ENCODE measurements at regions not wholly inside any gene's neighbourhood (a gene's known extent, or its start where the extent isn't known, plus 50 kb on each side); places are given as distances from the start of the nearest gene placed in this dataset.

DNA sequence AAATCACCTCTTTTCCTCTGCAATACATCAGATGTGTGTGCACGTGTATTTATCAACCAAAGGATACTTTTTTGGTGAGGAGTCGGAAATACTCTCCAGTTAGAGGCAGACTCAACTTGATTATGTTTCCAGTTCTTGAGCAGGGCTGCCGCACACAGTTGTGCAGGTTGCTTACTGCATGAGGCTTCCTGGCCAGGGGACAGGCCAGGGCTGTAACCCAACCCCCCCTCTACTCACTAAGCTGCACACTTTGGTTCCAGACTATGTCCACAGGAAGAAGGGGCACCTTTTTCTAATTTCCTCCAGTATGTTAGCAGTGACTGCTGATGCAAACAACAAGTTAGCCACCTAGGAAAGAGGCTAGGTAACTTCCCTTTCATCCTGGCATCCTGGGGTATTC lies 476.9 kb upstream of the TBL1XR1 start:
- no peak overlapping the region for H3K9ac ChIP-seq (ENCODE audit: low read length)
- H3K36me3 ChIP-seq (replicated peaks; ENCODE audit: insufficient read depth, low read length), result no peaks in the 10 kb centered on the region
- no peaks in the 10 kb centered on the region for H3K27me3 ChIP-seq (replicated peaks; ENCODE audit: insufficient read depth, low read length)
- H2AFZ ChIP-seq (ENCODE audit: low read length), result no peak overlapping the region
- no peak for DNase-seq
- H3K9me3 ChIP-seq (replicated peaks; ENCODE audit: insufficient read depth, low read length), result no peaks in the 10 kb centered on the region; the same call in 1 of the 2 replicates
- H3K4me3 ChIP-seq (ENCODE audit: low read length), result no peak overlapping the region
- TF ChIP-seq EZH2 (optimal IDR thresholded peaks at IDR 0.05; ENCODE audit: low read depth, low read length) (no peak), EZH2phosphoT487 (IDR thresholded peaks at IDR 0.05; ENCODE audit: low read length) (no peak)
- TF ChIP-seq, protein P1, sequence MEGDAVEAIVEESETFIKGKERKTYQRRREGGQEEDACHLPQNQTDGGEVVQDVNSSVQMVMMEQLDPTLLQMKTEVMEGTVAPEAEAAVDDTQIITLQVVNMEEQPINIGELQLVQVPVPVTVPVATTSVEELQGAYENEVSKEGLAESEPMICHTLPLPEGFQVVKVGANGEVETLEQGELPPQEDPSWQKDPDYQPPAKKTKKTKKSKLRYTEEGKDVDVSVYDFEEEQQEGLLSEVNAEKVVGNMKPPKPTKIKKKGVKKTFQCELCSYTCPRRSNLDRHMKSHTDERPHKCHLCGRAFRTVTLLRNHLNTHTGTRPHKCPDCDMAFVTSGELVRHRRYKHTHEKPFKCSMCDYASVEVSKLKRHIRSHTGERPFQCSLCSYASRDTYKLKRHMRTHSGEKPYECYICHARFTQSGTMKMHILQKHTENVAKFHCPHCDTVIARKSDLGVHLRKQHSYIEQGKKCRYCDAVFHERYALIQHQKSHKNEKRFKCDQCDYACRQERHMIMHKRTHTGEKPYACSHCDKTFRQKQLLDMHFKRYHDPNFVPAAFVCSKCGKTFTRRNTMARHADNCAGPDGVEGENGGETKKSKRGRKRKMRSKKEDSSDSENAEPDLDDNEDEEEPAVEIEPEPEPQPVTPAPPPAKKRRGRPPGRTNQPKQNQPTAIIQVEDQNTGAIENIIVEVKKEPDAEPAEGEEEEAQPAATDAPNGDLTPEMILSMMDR (IDR thresholded peaks at IDR 0.05; ENCODE audit: low read length), result no peak
- no peaks in the 10 kb centered on the region for H3K79me2 ChIP-seq (ENCODE audit: low read length)
- H3K4me2 ChIP-seq (ENCODE audit: low read depth, low read length), result no peak overlapping the region
- no peak overlapping the region for H3K27ac ChIP-seq (ENCODE audit: low read length)
- H3F3A ChIP-seq (ENCODE audit: insufficient read depth, low read length), result no peaks in the 10 kb centered on the region
- H4K20me1 ChIP-seq (ENCODE audit: insufficient read depth, low read length), result no peaks in the 10 kb centered on the region
- H3K4me1 ChIP-seq (ENCODE audit: low read length), result no peaks in the 10 kb centered on the region
- H3K9me2 ChIP-seq (replicated peaks; ENCODE audit: insufficient read depth, low read length), result no peaks in the 10 kb centered on the region

DNA sequence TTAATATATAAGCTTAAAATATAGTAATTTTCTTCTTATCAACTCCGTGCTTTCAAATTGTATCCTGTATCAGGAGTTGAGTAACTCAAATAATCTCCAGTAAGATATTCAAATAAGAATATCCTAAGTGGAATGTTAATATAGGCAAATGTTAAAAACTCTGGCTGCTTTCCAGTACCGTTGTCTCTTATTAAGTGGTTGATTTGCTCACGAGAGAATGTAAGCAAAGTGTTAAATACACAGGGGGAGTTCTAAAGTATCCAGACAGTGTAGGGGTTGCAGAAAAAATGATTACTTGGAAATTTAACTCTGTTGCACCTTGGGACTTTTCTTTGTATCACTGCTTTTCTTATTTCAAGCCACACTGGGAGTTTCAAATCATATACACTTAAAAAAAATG lies 478.9 kb upstream of the TBL1XR1 start:
- H2AFZ ChIP-seq (ENCODE audit: low read length), result no peak overlapping the region
- H3K4me1 ChIP-seq (ENCODE audit: low read length), result peaks cover 4% of the 10 kb centered on the region; the same call in 1 of the 2 replicates
- H3K27me3 ChIP-seq (replicated peaks; ENCODE audit: insufficient read depth, low read length), result no peaks in the 10 kb centered on the region
- H3K9me3 ChIP-seq (replicated peaks; ENCODE audit: insufficient read depth, low read length), result no peaks in the 10 kb centered on the region; the same call in 1 of the 2 replicates
- no peak overlapping the region for H3K4me2 ChIP-seq (ENCODE audit: low read depth, low read length)
- no peaks in the 10 kb centered on the region for H4K20me1 ChIP-seq (ENCODE audit: insufficient read depth, low read length)
- no peak overlapping the region for H3K9ac ChIP-seq (ENCODE audit: low read length)
- no peaks in the 10 kb centered on the region for H3K9me2 ChIP-seq (replicated peaks; ENCODE audit: insufficient read depth, low read length)
- TF ChIP-seq EZH2phosphoT487 (IDR thresholded peaks at IDR 0.05; ENCODE audit: low read length), result no peak
- no peak for TF ChIP-seq EZH2 (optimal IDR thresholded peaks at IDR 0.05; ENCODE audit: low read depth, low read length)
- TF ChIP-seq, protein P1 (IDR thresholded peaks at IDR 0.05; ENCODE audit: low read length), result no peak
- H3K27ac ChIP-seq (ENCODE audit: low read length), result no peak overlapping the region
- no peak for DNase-seq
- no peak overlapping the region for H3K4me3 ChIP-seq (ENCODE audit: low read length)
- H3F3A ChIP-seq (ENCODE audit: insufficient read depth, low read length), result no peaks in the 10 kb centered on the region
- no peaks in the 10 kb centered on the region for H3K36me3 ChIP-seq (replicated peaks; ENCODE audit: insufficient read depth, low read length)
- no peaks in the 10 kb centered on the region for H3K79me2 ChIP-seq (ENCODE audit: low read length)

DNA sequence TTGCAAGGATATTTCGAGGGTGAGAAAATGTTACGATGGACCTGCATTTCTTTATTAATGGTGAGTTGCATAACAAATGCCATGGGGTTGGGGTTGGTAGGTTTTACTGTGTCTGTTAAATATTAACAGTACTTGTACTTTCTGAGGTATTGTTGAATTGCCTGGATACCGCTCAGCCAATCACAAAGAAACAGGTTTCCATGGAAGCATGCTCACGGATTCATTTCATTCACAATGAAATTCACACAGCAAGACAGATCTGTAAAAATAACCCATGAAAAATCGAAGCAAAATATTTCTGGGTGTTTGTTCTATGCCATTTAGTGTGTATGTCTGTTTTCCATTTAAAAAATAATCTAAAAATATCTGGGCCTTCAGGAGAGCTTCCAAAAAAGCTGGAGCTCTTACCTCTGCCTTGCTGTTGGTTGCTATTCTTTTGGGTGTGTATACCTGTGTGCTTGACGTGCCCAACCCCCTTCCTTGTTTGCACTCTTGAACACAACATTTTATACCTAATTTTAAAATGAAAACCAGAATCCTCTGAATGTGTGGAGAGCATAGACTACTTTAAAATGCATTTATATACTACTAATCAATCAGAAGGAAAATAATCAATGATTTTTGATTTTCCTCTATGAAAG lies 479.8 kb upstream of the TBL1XR1 start:
- Histone ChIP-seq H4K20me1 (ENCODE audit: insufficient read depth, low read length) (no peaks in the 10 kb centered on the region), H3K4me2 (ENCODE audit: low read depth, low read length) (no peak overlapping the region), H3F3A (ENCODE audit: insufficient read depth, low read length) (no peaks in the 10 kb centered on the region), H3K9me2 (replicated peaks; ENCODE audit: insufficient read depth, low read length) (no peaks in the 10 kb centered on the region), H3K4me1 (ENCODE audit: low read length) (peaks cover 4% of the 10 kb centered on the region; the same call in 1 of the 2 replicates), H2AFZ (ENCODE audit: low read length) (no peak overlapping the region), H3K27me3 (replicated peaks; ENCODE audit: insufficient read depth, low read length) (no peaks in the 10 kb centered on the region), H3K9me3 (replicated peaks; ENCODE audit: insufficient read depth, low read length) (no peaks in the 10 kb centered on the region; the same call in 1 of the 2 replicates), H3K79me2 (ENCODE audit: low read length) (no peaks in the 10 kb centered on the region), H3K36me3 (replicated peaks; ENCODE audit: insufficient read depth, low read length) (no peaks in the 10 kb centered on the region), H3K9ac (ENCODE audit: low read length) (no peak overlapping the region), H3K27ac (ENCODE audit: low read length) (no peak overlapping the region), H3K4me3 (ENCODE audit: low read length) (no peak overlapping the region)
- TF ChIP-seq, protein P1 (IDR thresholded peaks at IDR 0.05; ENCODE audit: low read length), result no peak
- TF ChIP-seq EZH2 (optimal IDR thresholded peaks at IDR 0.05; ENCODE audit: low read depth, low read length) (no peak), EZH2phosphoT487 (IDR thresholded peaks at IDR 0.05; ENCODE audit: low read length) (no peak)
- DNase-seq, result no peak

All from MM.1S (cell line).